ENCODE measurements at regions not wholly inside any gene's neighbourhood (a gene's known extent, or its start where the extent isn't known, plus 50 kb on each side); places are given as distances from the start of the nearest gene placed in this dataset.

DNA sequence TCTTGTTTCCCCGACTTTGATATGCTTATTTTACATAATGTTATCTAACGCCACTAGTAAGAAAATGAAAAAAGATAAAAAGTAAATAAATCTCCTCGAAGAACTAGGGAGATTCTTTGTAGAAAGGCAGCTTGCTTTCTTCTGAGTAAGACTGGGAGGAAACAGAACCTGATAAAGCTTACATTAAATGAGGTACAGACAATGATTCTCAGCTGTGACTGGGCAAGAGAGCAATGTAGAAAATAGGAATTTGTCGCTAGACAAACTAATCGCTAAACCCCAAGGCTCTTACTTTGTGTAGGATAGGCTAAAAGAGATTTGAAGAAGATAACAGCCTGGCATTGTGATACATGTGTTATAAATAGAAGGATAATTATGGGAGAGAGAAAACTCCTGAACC, 919.0 kb upstream of the ALCAM start:
- no peak for DNase-seq

DNA sequence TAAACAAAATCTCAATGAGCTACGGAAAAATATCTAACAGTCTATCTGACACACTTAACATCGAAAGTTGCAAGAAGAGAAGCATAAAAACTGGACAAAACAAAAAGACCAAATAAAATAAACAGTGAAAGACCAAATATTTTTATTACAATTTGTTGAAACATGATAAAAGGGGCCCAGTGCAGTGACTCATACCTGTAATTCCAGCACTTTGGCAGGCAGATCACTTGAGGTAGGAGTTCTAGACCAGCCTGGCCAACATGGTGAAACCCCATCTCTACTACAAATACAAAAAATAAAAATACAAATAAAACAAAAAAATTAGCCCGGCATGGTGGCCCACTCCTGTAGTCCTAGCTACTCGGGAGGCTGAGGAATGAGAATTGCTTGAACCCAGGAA, 914.0 kb upstream of the ALCAM start:
- no peak for DNase-seq

GRCh38 chr3:104458657-104459056, 908.1 kb upstream of the ALCAM start:
- DNase-seq, result no peak

- no peak for DNase-seq
Measured at GRCh38 chr3:104460477-104461406, 906.0 kb upstream of the ALCAM start.

DNA sequence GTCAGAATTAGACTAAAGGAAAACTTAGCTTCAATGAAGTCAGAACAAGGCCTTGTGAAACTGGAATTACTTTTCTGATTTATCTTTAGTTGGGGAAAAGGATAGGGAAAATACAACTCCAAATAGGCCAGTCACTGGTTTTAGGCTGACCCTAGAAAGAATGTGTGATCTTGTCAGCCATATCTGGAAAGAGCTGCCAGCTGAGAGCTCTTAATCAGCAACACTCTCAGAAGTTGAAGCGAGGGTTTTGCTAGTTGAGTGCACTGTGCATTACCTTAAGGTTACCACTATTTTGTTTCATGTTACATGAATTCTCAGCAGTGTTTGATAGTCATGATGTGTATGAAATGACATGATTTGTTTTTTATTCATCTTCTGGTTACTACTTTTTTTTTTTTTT, 905.3 kb upstream of the ALCAM start:
- DNase-seq, result no peak

GRCh38 chr3:104472221-104472620, 894.5 kb upstream of the ALCAM start:
- no peak for DNase-seq

GRCh38 chr3:104474011-104474410, 892.7 kb upstream of the ALCAM start:
- DNase-seq, result no peak

- DNase-seq, result no peak
Measured at GRCh38 chr3:104503022-104503421, 863.7 kb upstream of the ALCAM start.

DNA sequence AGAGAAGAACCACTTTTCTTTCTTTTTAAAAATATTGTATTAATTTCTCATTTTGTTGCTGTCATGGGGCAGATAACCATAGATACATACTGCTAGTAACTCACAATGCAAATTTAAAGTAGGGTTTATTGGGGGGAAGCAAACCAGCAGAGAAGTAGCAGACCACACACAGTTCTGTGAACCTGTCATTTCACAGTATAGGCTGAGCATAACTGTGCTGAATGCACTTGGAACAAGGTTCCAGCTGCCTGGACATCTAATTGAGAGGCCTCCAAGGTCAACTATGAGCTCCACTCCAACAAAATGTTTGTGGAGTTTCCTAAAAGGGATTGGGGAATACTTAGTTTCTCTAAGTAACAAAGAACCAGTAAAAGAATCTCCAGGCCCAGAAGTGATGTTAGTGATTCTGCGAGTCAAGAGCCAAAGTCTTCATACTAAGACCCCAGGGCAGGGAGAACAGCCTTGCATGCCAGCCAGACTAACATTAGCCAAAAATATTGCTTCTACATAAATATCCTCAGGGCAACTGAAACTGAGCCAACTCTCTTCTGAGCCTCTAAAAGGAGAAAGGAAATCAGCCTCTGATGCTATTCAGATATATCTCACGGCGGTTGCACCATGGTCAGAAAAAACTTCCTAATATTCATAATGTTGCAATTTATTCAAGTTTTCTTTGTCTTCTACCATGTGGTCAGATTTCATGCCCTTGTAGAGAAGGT, 856.4 kb upstream of the ALCAM start:
- DNase-seq, result no peak

GRCh38 chr3:104514371-104514770, 852.3 kb upstream of the ALCAM start:
- no peak for DNase-seq

GRCh38 chr3:104514776-104515175, 851.9 kb upstream of the ALCAM start:
- DNase-seq, result no peak

DNA sequence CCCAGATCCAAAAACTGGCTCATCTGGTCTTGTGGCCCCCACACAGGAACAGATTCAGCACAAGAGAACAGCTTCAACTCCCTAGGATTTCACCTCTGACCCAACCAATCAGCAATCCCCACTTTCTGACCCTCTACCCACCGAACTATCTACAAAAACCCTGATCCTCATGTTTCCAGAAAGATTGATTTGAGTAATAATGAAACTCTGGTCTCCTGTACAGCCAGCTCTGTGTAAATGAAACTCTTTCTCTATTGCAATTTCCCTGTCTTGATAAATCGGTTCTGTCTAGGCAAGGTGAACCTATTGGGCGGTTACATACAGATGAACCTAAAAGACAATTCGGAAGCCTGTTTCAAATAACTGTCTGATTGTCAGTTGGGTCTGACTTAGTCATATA, 847.6 kb upstream of the ALCAM start:
- DNase-seq, result no peak

DNA sequence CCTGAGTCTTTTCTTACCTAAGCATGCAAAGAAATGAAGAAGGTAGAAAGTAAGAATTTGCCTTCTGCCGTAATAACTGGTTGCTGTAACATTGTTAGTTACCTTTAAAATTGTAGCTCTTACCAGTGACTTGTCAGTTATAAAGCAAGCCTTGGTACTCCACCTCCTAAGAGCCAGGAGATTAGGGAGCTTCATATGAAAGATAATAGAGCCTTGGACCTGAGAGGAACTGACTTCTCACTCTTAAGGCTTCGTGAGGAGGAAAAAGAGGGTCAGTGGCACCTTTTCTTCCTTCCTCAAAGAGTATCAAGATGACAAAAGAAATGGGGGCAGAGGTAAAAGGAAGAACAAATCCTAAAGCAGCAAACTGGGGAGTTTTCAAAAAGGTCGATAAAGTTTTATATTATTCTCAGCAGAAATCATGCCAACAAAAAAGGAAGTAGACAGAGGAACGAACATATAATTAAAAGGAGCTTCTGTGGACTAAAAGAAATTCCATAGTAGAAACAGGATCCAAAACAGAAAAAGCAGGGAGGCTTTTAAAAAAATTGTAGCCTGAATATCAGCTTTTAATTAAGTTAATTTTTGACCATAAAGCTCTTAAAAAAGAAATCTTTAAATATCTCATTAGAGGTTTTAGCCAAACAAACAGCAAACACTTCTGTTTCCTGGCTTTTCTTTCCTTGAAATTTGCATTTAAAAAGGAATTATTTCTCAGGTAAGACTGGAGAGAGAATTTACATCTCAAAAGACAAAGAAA, 847.1 kb upstream of the ALCAM start:
- no peak for DNase-seq

- no peak for DNase-seq
Measured at GRCh38 chr3:104520228-104520655, 846.5 kb upstream of the ALCAM start.

GRCh38 chr3:104521606-104522336, 844.9 kb upstream of the ALCAM start:
- no peak for DNase-seq

DNA sequence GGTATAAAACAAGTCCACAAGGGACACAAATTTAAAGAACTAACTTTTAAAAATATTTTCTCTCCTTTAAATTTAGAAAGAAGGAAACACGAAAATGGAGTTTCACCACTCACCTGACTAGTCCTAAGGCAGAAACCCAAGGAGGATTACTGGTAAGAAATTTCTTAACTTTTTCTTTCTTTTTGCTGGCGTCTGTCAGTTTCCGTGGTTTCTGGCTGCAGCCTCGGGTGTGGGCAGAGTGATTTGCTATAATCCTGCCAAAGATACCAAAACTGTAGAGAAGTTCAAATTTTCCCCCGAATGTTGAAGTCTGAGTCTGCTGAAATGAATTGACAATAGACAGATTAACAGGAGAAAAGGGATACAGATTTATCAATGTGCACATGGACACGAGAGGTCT, 843.6 kb upstream of the ALCAM start:
- DNase-seq, result no peak

DNA sequence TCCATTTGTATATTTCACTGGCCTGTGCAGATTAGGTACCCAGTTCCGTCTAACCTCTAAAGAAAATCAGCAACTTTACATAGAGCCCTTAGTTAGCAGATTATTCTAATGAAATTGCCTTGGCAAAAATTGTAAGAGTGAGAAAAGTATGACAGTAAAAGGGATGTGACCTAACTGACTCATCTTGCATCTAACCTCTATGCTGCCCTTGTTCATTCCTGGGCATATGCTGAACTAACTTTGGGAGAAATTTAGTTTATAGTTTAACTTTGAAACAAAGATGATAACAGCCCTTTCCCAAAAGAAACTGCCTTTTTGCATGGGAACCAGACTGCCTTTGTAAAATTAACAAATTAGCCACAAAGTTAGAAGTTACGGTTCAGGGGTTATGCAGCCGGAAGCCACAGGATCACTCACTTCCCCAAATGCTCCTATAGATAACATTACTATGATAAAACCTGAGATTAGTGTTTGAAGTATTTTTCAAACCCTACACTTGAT, 839.8 kb upstream of the ALCAM start:
- DNase-seq, result no peak

GRCh38 chr3:104530934-104531333, 835.8 kb upstream of the ALCAM start:
- no peak for DNase-seq

DNA sequence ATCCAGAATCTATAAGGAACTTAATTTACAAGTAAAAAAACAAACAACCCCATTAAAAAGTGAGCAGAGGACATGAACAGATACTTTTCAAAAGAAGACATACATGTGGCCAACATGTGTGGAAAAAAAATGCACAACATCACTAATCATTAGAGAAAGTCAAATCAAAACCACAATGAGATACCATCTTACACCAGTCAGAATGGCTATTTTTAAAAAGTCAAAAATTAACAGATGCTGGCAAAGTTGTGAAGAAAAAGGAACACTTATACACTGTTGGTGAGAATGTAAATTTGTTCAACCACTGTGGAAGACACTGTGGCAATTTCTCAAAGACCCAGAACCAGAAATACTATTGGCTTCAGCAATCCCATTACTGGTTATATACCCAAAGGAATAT, 830.0 kb upstream of the ALCAM start:
- DNase-seq, result no peak

- DNase-seq, result no peak
Measured at GRCh38 chr3:104537323-104537722, 829.4 kb upstream of the ALCAM start.

GRCh38 chr3:104546301-104546700, 820.4 kb upstream of the ALCAM start:
- DNase-seq, result no peak

- no peak for DNase-seq
Measured at GRCh38 chr3:104547031-104547430, 819.7 kb upstream of the ALCAM start.

- no peak for DNase-seq
Measured at GRCh38 chr3:104548401-104548800, 818.3 kb upstream of the ALCAM start.

All from activated CD4-positive, alpha-beta T cell treated with anti-CD3 and anti-CD28 coated beads for 4 hours (primary cell).